B cell (primary cell): ENCODE measurements at regions not wholly inside any gene's neighbourhood (a gene's known extent, or its start where the extent isn't known, plus 50 kb on each side); places are given as distances from the start of the nearest gene placed in this dataset.

Experiments
- EZH2 ChIP-seq: IDR thresholded peaks from 2 replicates; pipeline ENCODE4 v1.6.1; 2012; ENCODE audit warnings: borderline replicate concordance, low read depth, mild to moderate bottlenecking, moderate library complexity, low read length; ENCODE audit not compliant: insufficient read depth, poor library complexity, severe bottlenecking
- TF ChIP-seq, protein P1 (sequence below): fragments of 200-600 bp; IDR thresholded peaks from one replicate; pipeline ENCODE4 v1.8.0; 2022; ENCODE audit warnings: antibody characterized with exemption, mild to moderate bottlenecking

DNA sequence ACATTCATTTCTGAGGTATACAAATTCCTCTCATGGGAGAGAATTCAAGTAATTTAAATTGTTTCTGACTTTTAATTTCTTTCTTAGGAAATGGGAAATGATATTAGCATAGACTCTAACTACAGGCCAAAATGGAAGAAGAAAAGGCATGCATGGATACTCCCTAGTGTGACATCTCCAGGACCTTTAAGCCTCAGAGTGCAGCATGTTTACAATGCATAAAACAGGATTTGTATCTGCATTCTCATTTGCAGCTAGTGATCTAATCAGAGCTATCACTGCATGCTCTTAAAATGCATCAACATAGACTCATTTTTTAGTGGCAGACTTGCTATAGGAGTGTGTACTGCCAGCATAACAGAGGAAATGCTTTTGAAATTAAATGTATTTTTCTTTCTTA is 224.6 kb upstream of the GOT2 start:
- TF ChIP-seq, protein P1, sequence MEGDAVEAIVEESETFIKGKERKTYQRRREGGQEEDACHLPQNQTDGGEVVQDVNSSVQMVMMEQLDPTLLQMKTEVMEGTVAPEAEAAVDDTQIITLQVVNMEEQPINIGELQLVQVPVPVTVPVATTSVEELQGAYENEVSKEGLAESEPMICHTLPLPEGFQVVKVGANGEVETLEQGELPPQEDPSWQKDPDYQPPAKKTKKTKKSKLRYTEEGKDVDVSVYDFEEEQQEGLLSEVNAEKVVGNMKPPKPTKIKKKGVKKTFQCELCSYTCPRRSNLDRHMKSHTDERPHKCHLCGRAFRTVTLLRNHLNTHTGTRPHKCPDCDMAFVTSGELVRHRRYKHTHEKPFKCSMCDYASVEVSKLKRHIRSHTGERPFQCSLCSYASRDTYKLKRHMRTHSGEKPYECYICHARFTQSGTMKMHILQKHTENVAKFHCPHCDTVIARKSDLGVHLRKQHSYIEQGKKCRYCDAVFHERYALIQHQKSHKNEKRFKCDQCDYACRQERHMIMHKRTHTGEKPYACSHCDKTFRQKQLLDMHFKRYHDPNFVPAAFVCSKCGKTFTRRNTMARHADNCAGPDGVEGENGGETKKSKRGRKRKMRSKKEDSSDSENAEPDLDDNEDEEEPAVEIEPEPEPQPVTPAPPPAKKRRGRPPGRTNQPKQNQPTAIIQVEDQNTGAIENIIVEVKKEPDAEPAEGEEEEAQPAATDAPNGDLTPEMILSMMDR = no peak
- TF ChIP-seq EZH2 = no peak
